NB4 (cell line): ENCODE measurements at regions not wholly inside any gene's neighbourhood (a gene's known extent, or its start where the extent isn't known, plus 50 kb on each side); places are given as distances from the start of the nearest gene placed in this dataset.

Experiments used
- DNase-seq: peaks from one replicate; pipeline ENCODE4 v3.0.0; 2010; ENCODE audit warnings: low read depth
- H3K4me3 ChIP-seq: one replicate; pipeline ENCODE4 v1.5.1; 2011; ENCODE audit warnings: mild to moderate bottlenecking, low read depth, low read length, moderate library complexity
- MYC ChIP-seq: IDR thresholded peaks from 2 replicates; pipeline ENCODE4 v1.6.1; 2011; ENCODE audit warnings: low read depth, low read length
- POLR2A ChIP-seq: IDR thresholded peaks from 2 replicates; pipeline ENCODE4 v1.6.1; 2011; ENCODE audit warnings: mild to moderate bottlenecking; ENCODE audit not compliant: insufficient read length; ENCODE audit errors: extremely low read depth
- TF ChIP-seq, protein P1 (sequence below): IDR thresholded peaks from 2 replicates; pipeline ENCODE4 v1.6.1; 2011; ENCODE audit warnings: low read depth, low read length
- TF ChIP-seq, protein P2 (sequence below): IDR thresholded peaks from one replicate; pipeline ENCODE4 v1.5.1; 2012; ENCODE audit warnings: low read depth, low read length

DNA sequence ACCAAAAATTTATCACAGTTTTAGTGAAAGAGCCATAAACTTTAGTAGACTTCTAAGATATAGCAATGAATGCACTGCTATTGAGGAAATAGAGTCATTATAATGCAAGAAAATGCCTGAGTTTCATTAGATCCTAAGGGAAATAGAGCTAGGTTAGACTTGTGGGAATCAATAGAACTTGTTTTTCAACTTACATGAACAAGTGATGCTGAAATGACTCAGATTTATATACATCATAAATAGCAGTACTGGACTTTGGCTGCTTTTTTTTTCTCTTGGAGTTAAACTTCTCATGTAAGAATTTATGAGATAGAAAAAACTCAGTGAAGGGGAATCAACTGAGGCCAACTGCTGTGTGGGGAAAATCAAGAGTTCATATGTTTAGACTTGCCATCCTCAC lies 216.5 kb upstream of the AADAT start:
- no peak overlapping the region for H3K4me3 ChIP-seq
- TF ChIP-seq, protein P1, sequence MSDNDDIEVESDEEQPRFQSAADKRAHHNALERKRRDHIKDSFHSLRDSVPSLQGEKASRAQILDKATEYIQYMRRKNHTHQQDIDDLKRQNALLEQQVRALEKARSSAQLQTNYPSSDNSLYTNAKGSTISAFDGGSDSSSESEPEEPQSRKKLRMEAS = no peak
- no peak for TF ChIP-seq MYC
- no peak for TF ChIP-seq POLR2A
- TF ChIP-seq, protein P2, sequence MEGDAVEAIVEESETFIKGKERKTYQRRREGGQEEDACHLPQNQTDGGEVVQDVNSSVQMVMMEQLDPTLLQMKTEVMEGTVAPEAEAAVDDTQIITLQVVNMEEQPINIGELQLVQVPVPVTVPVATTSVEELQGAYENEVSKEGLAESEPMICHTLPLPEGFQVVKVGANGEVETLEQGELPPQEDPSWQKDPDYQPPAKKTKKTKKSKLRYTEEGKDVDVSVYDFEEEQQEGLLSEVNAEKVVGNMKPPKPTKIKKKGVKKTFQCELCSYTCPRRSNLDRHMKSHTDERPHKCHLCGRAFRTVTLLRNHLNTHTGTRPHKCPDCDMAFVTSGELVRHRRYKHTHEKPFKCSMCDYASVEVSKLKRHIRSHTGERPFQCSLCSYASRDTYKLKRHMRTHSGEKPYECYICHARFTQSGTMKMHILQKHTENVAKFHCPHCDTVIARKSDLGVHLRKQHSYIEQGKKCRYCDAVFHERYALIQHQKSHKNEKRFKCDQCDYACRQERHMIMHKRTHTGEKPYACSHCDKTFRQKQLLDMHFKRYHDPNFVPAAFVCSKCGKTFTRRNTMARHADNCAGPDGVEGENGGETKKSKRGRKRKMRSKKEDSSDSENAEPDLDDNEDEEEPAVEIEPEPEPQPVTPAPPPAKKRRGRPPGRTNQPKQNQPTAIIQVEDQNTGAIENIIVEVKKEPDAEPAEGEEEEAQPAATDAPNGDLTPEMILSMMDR = no peak
- DNase-seq = no peak

- DNase-seq = no peak
- H3K4me3 ChIP-seq = no peak overlapping the region
- TF ChIP-seq MYC (no peak), POLR2A (no peak)
- TF ChIP-seq, protein P1 = no peak
- TF ChIP-seq, protein P2 = no peak
Measured at GRCh38 chr4:170305627-170306026, 215.9 kb upstream of the AADAT start.

GRCh38 chr4:170281027-170281426 lies 191.3 kb upstream of the AADAT start:
- H3K4me3 ChIP-seq = no peak overlapping the region

DNA sequence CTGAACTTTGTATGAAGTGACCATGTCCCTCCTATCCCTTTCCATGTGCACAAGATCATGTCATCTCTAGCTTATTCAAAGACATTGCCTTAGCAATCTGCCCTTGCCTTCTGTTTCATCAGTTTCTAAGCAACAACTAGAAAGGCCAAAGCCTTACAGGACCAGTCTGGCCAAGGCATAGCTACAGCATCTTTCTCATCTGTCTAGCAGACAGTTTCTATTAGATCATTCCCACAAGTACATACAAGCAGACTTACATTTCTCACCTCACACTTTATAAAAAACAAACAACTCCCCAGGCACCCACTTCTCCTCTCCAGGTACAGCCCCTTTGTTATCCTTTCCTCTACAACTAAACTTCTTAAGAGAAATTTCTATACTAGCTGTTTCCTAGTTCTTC lies 188.7 kb upstream of the AADAT start:
- no peak for DNase-seq
- no peak overlapping the region for H3K4me3 ChIP-seq
- TF ChIP-seq, protein P2 = no peak
- TF ChIP-seq MYC (no peak), POLR2A (no peak)
- TF ChIP-seq, protein P1 = no peak

More at GRCh38 chr4:170281027-170281426, 191.3 kb upstream of the AADAT start:
- no peak for TF ChIP-seq POLR2A
- TF ChIP-seq, protein P2 = no peak
- DNase-seq = no peak

- no peak for TF ChIP-seq POLR2A
- no peak for TF ChIP-seq MYC
- H3K4me3 ChIP-seq = no peak overlapping the region
- no peak for DNase-seq
Measured at GRCh38 chr4:170274616-170275015, 184.9 kb upstream of the AADAT start.

DNA sequence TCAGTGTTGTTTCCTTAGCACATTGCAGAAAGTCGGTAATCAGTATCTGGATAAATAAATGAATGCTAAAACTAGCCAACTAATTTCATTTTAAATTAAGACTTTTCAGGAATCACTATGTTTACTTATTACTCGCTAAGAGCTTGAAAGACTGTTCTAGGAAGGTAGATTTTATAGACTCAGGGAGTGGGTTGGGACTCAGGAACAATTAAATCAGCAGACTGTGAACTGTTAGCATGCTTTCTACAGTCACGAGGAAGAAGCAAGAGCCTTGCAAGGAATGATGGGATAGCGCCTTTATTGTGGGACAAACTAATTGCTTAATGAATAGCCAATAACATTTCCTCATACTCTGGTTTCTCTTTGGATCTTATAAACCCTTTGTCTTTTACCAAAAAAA lies 183.2 kb upstream of the AADAT start:
- DNase-seq = no peak
- TF ChIP-seq POLR2A (no peak), MYC (no peak)
- TF ChIP-seq, protein P2 = no peak
- TF ChIP-seq, protein P1 = no peak
- H3K4me3 ChIP-seq = no peak overlapping the region
